Endothelial cell of umbilical vein (primary cell): ENCODE measurements at regions not wholly inside any gene's neighbourhood (a gene's known extent, or its start where the extent isn't known, plus 50 kb on each side); places are given as distances from the start of the nearest gene placed in this dataset.
A peak's percentile ranks its signal among the peaks of the same experiment; 100 is the strongest.

Experiments
- BruUV-seq: library from RNA; stranded (reverse); fragments of 400-500 nt; replicated peaks from 2 replicates; lab custom pipeline; 2021; lab: Mats Ljungman, UMichigan
- CTCF ChIA-PET: fragments of 300-600, 350-600 bp; sonication (Branson Sonifier 250); formaldehyde crosslinking; loops from one replicate; lab custom pipeline; 2021; ENCODE audit warnings: antibody characterized with exemption, inconsistent platforms; lab: Charles Lee
- POLR2A ChIA-PET: fragments of 300-600, 350-600 bp; sonication (Branson Sonifier 250); formaldehyde crosslinking; loops from one replicate; lab custom pipeline; 2021; ENCODE audit warnings: antibody characterized with exemption, inconsistent platforms; lab: Charles Lee
- DNase-seq: peaks from one replicate; pipeline ENCODE4 v3.0.0-alpha.2; 2011; ENCODE audit warnings: low read depth, low spot score
- FAIRE-seq: peaks from 2 replicates; lab custom pipeline; 2011; peaks lifted over from hg19 to GRCh38; lab: Jason Lieb, UNC
- H2AFZ ChIP-seq: 2 replicates; pipeline ENCODE4 v1.6.0; 2012; ENCODE audit warnings: low read depth, low read length, control low read depth, inconsistent platforms
- H3K27ac ChIP-seq: 2 replicates; pipeline ENCODE4 v1.5.1; 2011; ENCODE audit warnings: low read depth, mild to moderate bottlenecking, control low read depth, low read length, moderate library complexity; ENCODE audit not compliant: insufficient read depth
- H3K27me3 ChIP-seq, 2 experiments: 2 replicates each; pipeline versions ENCODE4 v1.6.0 to v1.6.1; 2011; ENCODE audit warnings: low read length in 2 of 2, mixed read lengths in 1 of 2; ENCODE audit not compliant: control insufficient read depth in 2 of 2, insufficient read depth in 2 of 2
- H3K36me3 ChIP-seq, 2 experiments: 2 replicates in 1 of 2; 3 replicates in 1 of 2; pipeline ENCODE4 v1.5.1; 2011; ENCODE audit warnings: low read length in 2 of 2, mild to moderate bottlenecking in 1 of 2, moderate library complexity in 1 of 2; ENCODE audit not compliant: control insufficient read depth in 2 of 2, insufficient read depth in 2 of 2; ENCODE audit errors: extremely low read depth in 1 of 2
- H3K4me1 ChIP-seq: 3 replicates; pipeline ENCODE4 v1.5.1; 2011; ENCODE audit warnings: mild to moderate bottlenecking, low read length; ENCODE audit not compliant: control insufficient read depth, insufficient read depth; ENCODE audit errors: extremely low read depth
- H3K4me2 ChIP-seq: 2 replicates; pipeline ENCODE4 v1.6.1; 2011; ENCODE audit warnings: low read length, control low read depth, mixed read lengths; ENCODE audit not compliant: insufficient read depth
- H3K4me3 ChIP-seq, 3 experiments: fragments of 200-600 bp in 1 of 3; sonication (generic), shearing (Covaris generic) in 1 of 3; replicated peaks in 1 of 3; 2 replicates each; pipeline ENCODE4 v1.5.1; 2011 to 2016; ENCODE audit warnings: control low read depth in 3 of 3, low read length in 3 of 3, mild to moderate bottlenecking in 2 of 3, inconsistent platforms in 1 of 3, low read depth in 1 of 3, moderate library complexity in 1 of 3; ENCODE audit not compliant: insufficient read depth in 1 of 3
- H3K79me2 ChIP-seq: 2 replicates; pipeline ENCODE4 v1.6.0; 2012; ENCODE audit warnings: low read length, inconsistent platforms; ENCODE audit not compliant: control insufficient read depth, insufficient read depth
- H3K9ac ChIP-seq: replicated peaks from 2 replicates; pipeline ENCODE3; 2011; ENCODE audit warnings: low read length, control low read depth; ENCODE audit not compliant: insufficient read depth; ENCODE audit errors: extremely low read depth
- H3K9me1 ChIP-seq: replicated peaks from 3 replicates; pipeline ENCODE4 v1.6.0; 2011; ENCODE audit warnings: mild to moderate bottlenecking, low read length; ENCODE audit not compliant: control insufficient read depth, insufficient read depth; ENCODE audit errors: extremely low read depth
- H3K9me3 ChIP-seq: replicated peaks from 2 replicates; pipeline ENCODE4 v1.5.1; 2012; ENCODE audit warnings: low read length, inconsistent platforms; ENCODE audit not compliant: control insufficient read depth, insufficient read depth
- H4K20me1 ChIP-seq: replicated peaks from 2 replicates; pipeline ENCODE3; 2011; ENCODE audit warnings: mild to moderate bottlenecking, low read length; ENCODE audit not compliant: control insufficient read depth, insufficient read depth; ENCODE audit errors: extremely low read depth
- CTCF ChIP-seq, 2 donors: IDR thresholded peaks; 1 replicate in 1 of 2; 2 replicates in 1 of 2; pipeline ENCODE4 v1.5.1; 2011; ENCODE audit warnings: low read length in 2 of 2, mild to moderate bottlenecking in 2 of 2, moderate library complexity in 2 of 2, control low read depth in 1 of 2, inconsistent platforms in 1 of 2, low read depth in 1 of 2; ENCODE audit not compliant: insufficient read depth in 1 of 2; ENCODE audit errors: extremely low read depth in 1 of 2
- EZH2 ChIP-seq: IDR thresholded peaks from 2 replicates; pipeline ENCODE4 v1.6.1; 2012; ENCODE audit warnings: borderline replicate concordance, low read depth, mild to moderate bottlenecking, moderate library complexity, low read length, inconsistent platforms; ENCODE audit not compliant: severe bottlenecking
- FOS ChIP-seq: IDR thresholded peaks from 2 replicates; pipeline ENCODE4 v1.6.1; 2011; ENCODE audit warnings: mild to moderate bottlenecking, low read length, moderate library complexity, borderline replicate concordance; ENCODE audit not compliant: insufficient read depth
- GATA2 ChIP-seq: IDR thresholded peaks from 2 replicates; pipeline ENCODE4 v1.7.0; 2011; ENCODE audit warnings: low read depth, mild to moderate bottlenecking, moderate library complexity, mixed read lengths, low read length; ENCODE audit not compliant: insufficient read length, insufficient read depth
- JUN ChIP-seq: IDR thresholded peaks from 2 replicates; pipeline ENCODE4 v1.6.1; 2011; ENCODE audit warnings: borderline replicate concordance, low read depth; ENCODE audit not compliant: insufficient read length, insufficient read depth
- MAX ChIP-seq: IDR thresholded peaks from 2 replicates; pipeline ENCODE4 v1.6.1; 2011; ENCODE audit not compliant: insufficient read depth, insufficient read length
- MYC ChIP-seq: IDR thresholded peaks from one replicate; pipeline ENCODE4 v1.6.1; 2011; ENCODE audit warnings: mild to moderate bottlenecking, low read depth, low read length
- POLR2A ChIP-seq: IDR thresholded peaks from 2 replicates; pipeline ENCODE4 v1.6.1; 2012; ENCODE audit warnings: low read depth, mild to moderate bottlenecking, control low read depth, low read length
- POLR2AphosphoS5 ChIP-seq: IDR thresholded peaks from 2 replicates; pipeline ENCODE4 v1.6.1; 2012; ENCODE audit warnings: low read depth, mild to moderate bottlenecking, control low read depth, low read length, moderate library complexity; ENCODE audit not compliant: insufficient read depth
- dilution Hi-C: fragments of 300-500 bp; cut with MboI; formaldehyde crosslinking; loops from one replicate; pipeline ENCODE4 v1.15.0; 2019; ENCODE audit warnings: low sequenced_read_pairs; ENCODE audit not compliant: extremely low pct_ligation_motif_present
- intact Hi-C: fragments of 100-400 bp; cut with micrococcal nuclease; formaldehyde crosslinking; loops from one replicate; pipeline ENCODE4 v1.10.0; 2022

- DNase-seq (peak; percentile 10), FAIRE-seq (no peak)
- H4K20me1 ChIP-seq: no peaks in the 10 kb centered on the region
- POLR2A ChIA-PET: no interaction called here
- CTCF ChIA-PET: no interaction called here
- TF ChIP-seq MAX (no peak), MYC (no peak), FOS (no peak), GATA2 (no peak), EZH2 (no peak), CTCF (IDR thresholded peaks at IDR 0.05; ENCODE audit: extremely low read depth in 1 of 2, insufficient read depth in 1 of 2, low read depth in 1 of 2, low read length in 2 of 2) (no peak), JUN (no peak), POLR2AphosphoS5 (no peak), POLR2A (no peak)
- BruUV-seq: no TSS peak
- intact Hi-C loops (no loop called here), dilution Hi-C loops (no loop called here)
- H3K9me3 ChIP-seq: no peaks in the 10 kb centered on the region
- no peaks in the 10 kb centered on the region for H3K36me3 ChIP-seq
- H3K9me1 ChIP-seq: no peaks in the 10 kb centered on the region
- no peak overlapping the region for H3K4me2 ChIP-seq
- H2AFZ ChIP-seq: no peak overlapping the region
- no peaks in the 10 kb centered on the region for H3K4me1 ChIP-seq
- H3K79me2 ChIP-seq: no peaks in the 10 kb centered on the region
- no peak overlapping the region for H3K9ac ChIP-seq
- peaks cover 0 to 1% of the 10 kb centered on the region in 2 experiments for H3K27me3 ChIP-seq
- H3K27ac ChIP-seq: no peak overlapping the region
- no peak overlapping the region for H3K4me3 ChIP-seq
Measured at GRCh38 chr21:16968436-16968835, 544.4 kb upstream of the CXADR start.
